HG02885 (cell line): ENCODE measurements at regions not wholly inside any gene's neighbourhood (a gene's known extent, or its start where the extent isn't known, plus 50 kb on each side); places are given as distances from the start of the nearest gene placed in this dataset.
"Not testable (repeated sequence)": the region's sequence is repeated elsewhere in the genome, so short reads cannot be mapped to it uniquely, and the experiment has no call there.

ENCODE experiments used
- ATAC-seq: cut with Tn5 transposase; IDR thresholded peaks from one replicate; pipeline ENCODE4 v1.9.1; 2021; ENCODE audit warnings: mild to moderate bottlenecking; ENCODE audit not compliant: unreplicated experiment, poor library complexity

- ATAC-seq, result no peak
These were observed 343.3 kb downstream of the INSIG2 start for GRCh38 chr2:118431586-118431985.

- ATAC-seq, result no peak
These were observed 342.9 kb downstream of the INSIG2 start for GRCh38 chr2:118431165-118431517.

GRCh38 chr2:118430510-118431164 is 342.4 kb downstream of the INSIG2 start:
- no peak for ATAC-seq

- ATAC-seq, result no peak
These were observed 336.9 kb downstream of the INSIG2 start for GRCh38 chr2:118425191-118425590.

- ATAC-seq, result no peak
These were observed 335.5 kb downstream of the INSIG2 start for GRCh38 chr2:118423776-118424175.

- no peak for ATAC-seq
These were observed 333.4 kb downstream of the INSIG2 start for GRCh38 chr2:118421648-118422047.

- no peak for ATAC-seq
These were observed 329.3 kb downstream of the INSIG2 start for GRCh38 chr2:118417406-118418120.

- ATAC-seq, result not testable (repeated sequence)
These were observed 326.9 kb downstream of the INSIG2 start for GRCh38 chr2:118415186-118415585.

- ATAC-seq, result no peak
These were observed 315.6 kb downstream of the INSIG2 start for GRCh38 chr2:118403658-118404451.

GRCh38 chr2:118388771-118389170 is 300.5 kb downstream of the INSIG2 start:
- no peak for ATAC-seq

- ATAC-seq, result no peak
These were observed 299.2 kb downstream of the INSIG2 start for GRCh38 chr2:118387509-118387908.

- ATAC-seq, result no peak
These were observed 298.5 kb downstream of the INSIG2 start for GRCh38 chr2:118386641-118387302.

GRCh38 chr2:118380915-118381653 is 292.8 kb downstream of the INSIG2 start:
- ATAC-seq, result no peak

- ATAC-seq, result no peak
These were observed 287.7 kb downstream of the INSIG2 start for GRCh38 chr2:118375907-118376485.

GRCh38 chr2:118374974-118375755 is 286.9 kb downstream of the INSIG2 start:
- ATAC-seq, result no peak

- no peak for ATAC-seq
These were observed 284.9 kb downstream of the INSIG2 start for GRCh38 chr2:118372886-118373830.

GRCh38 chr2:118371515-118371914 is 283.2 kb downstream of the INSIG2 start:
- peak; percentile 50 for ATAC-seq

GRCh38 chr2:118369521-118369920 is 281.2 kb downstream of the INSIG2 start:
- ATAC-seq, result not testable (repeated sequence)
